GM13977 (cell line): ENCODE measurements at regions not wholly inside any gene's neighbourhood (a gene's known extent, or its start where the extent isn't known, plus 50 kb on each side); places are given as distances from the start of the nearest gene placed in this dataset.

ENCODE experiments used
- DNase-seq: peaks from one replicate; pipeline ENCODE4 v3.0.0; 2012; ENCODE audit warnings: low spot score
- in situ Hi-C: fragments of 300-500 bp; cut with MboI; formaldehyde crosslinking; loops from one replicate; pipeline ENCODE4 v1.12.0; 2022; ENCODE audit warnings: low sequenced_read_pairs, low pct_unique_long_range_greater_than_20kb, mixed read lengths, inconsistent platforms; ENCODE audit not compliant: unreplicated experiment
- TF ChIP-seq, protein P1 (sequence below): IDR thresholded peaks from 2 replicates; pipeline ENCODE4 v1.5.1; 2012; ENCODE audit warnings: mild to moderate bottlenecking, control low read depth; ENCODE audit not compliant: insufficient read depth; ENCODE audit errors: extremely low read depth, missing control alignments

DNA sequence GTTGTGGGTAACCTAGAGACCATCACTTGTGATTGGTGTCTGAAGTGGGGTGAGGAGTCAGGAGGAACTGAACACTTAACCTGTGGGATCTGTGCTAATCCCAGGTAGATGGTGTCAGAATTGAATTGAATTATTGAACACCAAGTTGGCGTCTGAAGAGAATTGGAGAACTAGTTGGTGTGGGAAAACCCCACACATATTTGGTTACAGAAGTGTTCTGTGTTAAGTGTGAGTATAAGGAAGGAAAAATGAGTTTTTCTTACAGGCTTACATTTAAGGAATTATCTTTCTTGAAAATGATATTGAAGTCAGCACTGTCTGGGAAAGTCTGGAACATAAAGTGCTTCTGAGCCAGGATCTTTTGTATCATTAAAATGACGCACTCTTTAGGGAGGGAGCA lies 182.9 kb upstream of the ECI2 start:
- TF ChIP-seq, protein P1, sequence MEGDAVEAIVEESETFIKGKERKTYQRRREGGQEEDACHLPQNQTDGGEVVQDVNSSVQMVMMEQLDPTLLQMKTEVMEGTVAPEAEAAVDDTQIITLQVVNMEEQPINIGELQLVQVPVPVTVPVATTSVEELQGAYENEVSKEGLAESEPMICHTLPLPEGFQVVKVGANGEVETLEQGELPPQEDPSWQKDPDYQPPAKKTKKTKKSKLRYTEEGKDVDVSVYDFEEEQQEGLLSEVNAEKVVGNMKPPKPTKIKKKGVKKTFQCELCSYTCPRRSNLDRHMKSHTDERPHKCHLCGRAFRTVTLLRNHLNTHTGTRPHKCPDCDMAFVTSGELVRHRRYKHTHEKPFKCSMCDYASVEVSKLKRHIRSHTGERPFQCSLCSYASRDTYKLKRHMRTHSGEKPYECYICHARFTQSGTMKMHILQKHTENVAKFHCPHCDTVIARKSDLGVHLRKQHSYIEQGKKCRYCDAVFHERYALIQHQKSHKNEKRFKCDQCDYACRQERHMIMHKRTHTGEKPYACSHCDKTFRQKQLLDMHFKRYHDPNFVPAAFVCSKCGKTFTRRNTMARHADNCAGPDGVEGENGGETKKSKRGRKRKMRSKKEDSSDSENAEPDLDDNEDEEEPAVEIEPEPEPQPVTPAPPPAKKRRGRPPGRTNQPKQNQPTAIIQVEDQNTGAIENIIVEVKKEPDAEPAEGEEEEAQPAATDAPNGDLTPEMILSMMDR = no peak
- in situ Hi-C loops = no loop called here
- DNase-seq = no peak

GRCh38 chr6:4316867-4317400 lies 181.6 kb upstream of the ECI2 start:
- DNase-seq = no peak
- TF ChIP-seq, protein P1 = no peak
- in situ Hi-C loops = no loop called here

- in situ Hi-C loops = no loop called here
- DNase-seq = no peak
- TF ChIP-seq, protein P1 = no peak
Measured at GRCh38 chr6:4314201-4314707, 178.9 kb upstream of the ECI2 start.

- no peak for DNase-seq
- TF ChIP-seq, protein P1 = peak; percentile 41
- in situ Hi-C loops = no loop called here
Measured at GRCh38 chr6:4313044-4313686, 177.8 kb upstream of the ECI2 start.

- in situ Hi-C loops = no loop called here
- TF ChIP-seq, protein P1 = no peak
- no peak for DNase-seq
Measured at GRCh38 chr6:4311976-4312860, 176.8 kb upstream of the ECI2 start.

DNA sequence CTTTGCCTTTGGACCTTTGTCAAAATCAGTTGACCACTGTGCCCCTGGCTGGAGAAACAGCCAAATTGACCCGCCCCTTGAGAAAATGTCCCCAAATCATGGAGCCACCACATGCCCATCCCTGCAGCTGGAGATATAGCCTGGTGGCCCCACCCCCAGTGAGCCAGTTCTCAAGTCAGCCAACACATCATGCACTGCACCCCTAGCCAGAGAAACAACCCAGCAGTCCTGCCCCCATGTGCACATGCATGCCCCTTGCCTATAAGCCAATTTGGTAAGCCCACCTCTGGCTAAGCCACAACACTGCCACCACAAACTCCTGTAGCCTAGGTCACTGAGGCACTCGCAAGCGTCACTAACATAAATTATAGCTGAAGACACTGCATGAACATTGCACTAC lies 174.2 kb upstream of the ECI2 start:
- TF ChIP-seq, protein P1 = no peak
- DNase-seq = no peak
- in situ Hi-C loops = no loop called here
